ENCODE measurements at regions not wholly inside any gene's neighbourhood (a gene's known extent, or its start where the extent isn't known, plus 50 kb on each side); places are given as distances from the start of the nearest gene placed in this dataset.

GRCh38 chr21:17461014-17461413, 51.8 kb upstream of the CXADR start:
- no peak for DNase-seq (ENCODE audit: insufficient read length)
- no peak for FAIRE-seq
- TF ChIP-seq POLR2A (IDR thresholded peaks at IDR 0.05; ENCODE audit: low read depth, low read length): no peak
- TF ChIP-seq TAF1 (IDR thresholded peaks at IDR 0.05; ENCODE audit: borderline replicate concordance, low read depth, low read length): no peak
- TF ChIP-seq POLR2AphosphoS5 (IDR thresholded peaks at IDR 0.05; ENCODE audit: low read depth, low read length): no peak

GRCh38 chr21:17461582-17461981, 51.3 kb upstream of the CXADR start:
- FAIRE-seq (no peak), DNase-seq (ENCODE audit: insufficient read length) (no peak)
- TF ChIP-seq POLR2AphosphoS5 (IDR thresholded peaks at IDR 0.05; ENCODE audit: low read depth, low read length) (no peak), TAF1 (IDR thresholded peaks at IDR 0.05; ENCODE audit: borderline replicate concordance, low read depth, low read length) (no peak), POLR2A (IDR thresholded peaks at IDR 0.05; ENCODE audit: low read depth, low read length) (no peak)

DNA sequence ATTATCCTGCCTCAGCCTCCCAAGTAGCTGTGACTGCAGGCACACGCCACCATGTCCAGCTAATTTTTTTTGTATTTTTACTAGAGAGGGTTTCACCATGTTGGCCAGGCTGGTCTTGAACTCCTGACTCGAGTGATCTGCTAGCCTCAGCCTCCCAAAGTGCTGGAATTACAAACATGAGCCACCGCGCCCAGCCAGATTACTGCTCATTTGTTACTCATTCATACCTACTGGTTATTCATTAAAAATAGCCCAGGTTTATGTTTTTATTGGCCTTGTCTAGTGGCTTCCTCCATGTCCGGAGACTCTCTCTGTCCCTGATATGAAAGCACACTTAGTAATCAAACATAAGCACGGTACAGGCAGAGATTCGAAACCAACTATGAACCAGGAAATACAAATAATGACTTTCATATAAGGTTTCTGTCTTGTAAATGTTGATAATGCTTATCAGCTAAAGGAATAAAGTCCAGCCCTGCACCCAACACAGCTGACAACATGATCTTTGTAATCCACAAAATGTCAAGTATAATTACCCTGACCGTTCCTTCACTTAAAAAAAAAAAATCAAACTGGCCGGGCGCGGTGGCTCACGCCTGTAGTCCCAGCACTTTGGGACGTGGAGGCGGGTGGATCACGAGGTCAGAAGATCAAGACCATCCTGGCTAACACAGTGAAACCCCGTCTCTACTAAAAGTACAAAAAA, 50.4 kb upstream of the CXADR start:
- no peak for TF ChIP-seq POLR2A (IDR thresholded peaks at IDR 0.05; ENCODE audit: low read depth, low read length)
- no peak for TF ChIP-seq POLR2AphosphoS5 (IDR thresholded peaks at IDR 0.05; ENCODE audit: low read depth, low read length)
- no peak for TF ChIP-seq TAF1 (IDR thresholded peaks at IDR 0.05; ENCODE audit: borderline replicate concordance, low read depth, low read length)
- FAIRE-seq (no peak), DNase-seq (ENCODE audit: insufficient read length) (no peak)

Measured in GM12892 (cell line).